K562 (cell line): ENCODE measurements at regions not wholly inside any gene's neighbourhood (a gene's known extent, or its start where the extent isn't known, plus 50 kb on each side); places are given as distances from the start of the nearest gene placed in this dataset.

Experiments used
- RBBP5 ChIP-seq: fragments of 200-600 bp; sonication (generic); IDR thresholded peaks from 2 replicates; pipeline ENCODE4 v1.6.1; 2012; ENCODE audit warnings: borderline replicate concordance, mild to moderate bottlenecking, low read length, control low read depth, inconsistent platforms; ENCODE audit not compliant: insufficient read depth, poor library complexity, severe bottlenecking
- SREBF1 ChIP-seq: fragments of 150-350 bp; IDR thresholded peaks from 2 replicates; pipeline ENCODE4 v1.6.1; 2014; ENCODE audit warnings: antibody characterized with exemption, low read depth, low read length, borderline replicate concordance
- TF ChIP-seq, protein P1 (sequence below), 2 experiments: IDR thresholded peaks; 2 replicates each; pipeline ENCODE4 v1.6.1; 2012; ENCODE audit warnings: improper control_type of control experiment in 2 of 2, low read depth in 2 of 2, low read length in 2 of 2, borderline replicate concordance in 1 of 2

DNA sequence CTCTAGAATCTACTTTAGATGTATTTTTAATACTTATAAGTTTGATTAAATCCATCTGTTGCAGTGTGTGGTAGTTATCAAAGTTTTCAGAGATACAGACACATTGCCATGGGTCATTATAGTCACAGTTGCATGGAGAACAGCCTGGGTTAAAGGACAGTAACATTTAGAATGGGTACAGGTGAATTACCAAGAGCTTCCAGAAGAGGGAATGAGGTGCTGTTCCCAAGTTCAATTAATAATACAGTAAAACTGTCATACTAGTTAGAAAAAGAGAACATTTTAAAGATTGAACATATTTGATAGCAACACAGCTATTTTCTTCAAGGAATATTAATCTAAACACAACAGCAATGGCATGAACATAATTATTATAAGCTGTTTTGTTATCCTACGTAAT lies 322.6 kb upstream of the SLC10A2 start:
- TF ChIP-seq, protein P1, sequence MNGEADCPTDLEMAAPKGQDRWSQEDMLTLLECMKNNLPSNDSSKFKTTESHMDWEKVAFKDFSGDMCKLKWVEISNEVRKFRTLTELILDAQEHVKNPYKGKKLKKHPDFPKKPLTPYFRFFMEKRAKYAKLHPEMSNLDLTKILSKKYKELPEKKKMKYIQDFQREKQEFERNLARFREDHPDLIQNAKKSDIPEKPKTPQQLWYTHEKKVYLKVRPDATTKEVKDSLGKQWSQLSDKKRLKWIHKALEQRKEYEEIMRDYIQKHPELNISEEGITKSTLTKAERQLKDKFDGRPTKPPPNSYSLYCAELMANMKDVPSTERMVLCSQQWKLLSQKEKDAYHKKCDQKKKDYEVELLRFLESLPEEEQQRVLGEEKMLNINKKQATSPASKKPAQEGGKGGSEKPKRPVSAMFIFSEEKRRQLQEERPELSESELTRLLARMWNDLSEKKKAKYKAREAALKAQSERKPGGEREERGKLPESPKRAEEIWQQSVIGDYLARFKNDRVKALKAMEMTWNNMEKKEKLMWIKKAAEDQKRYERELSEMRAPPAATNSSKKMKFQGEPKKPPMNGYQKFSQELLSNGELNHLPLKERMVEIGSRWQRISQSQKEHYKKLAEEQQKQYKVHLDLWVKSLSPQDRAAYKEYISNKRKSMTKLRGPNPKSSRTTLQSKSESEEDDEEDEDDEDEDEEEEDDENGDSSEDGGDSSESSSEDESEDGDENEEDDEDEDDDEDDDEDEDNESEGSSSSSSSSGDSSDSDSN (IDR thresholded peaks at IDR 0.05; ENCODE audit: borderline replicate concordance in 1 of 2, low read depth in 2 of 2, low read length in 2 of 2) = no peak
- TF ChIP-seq RBBP5 (no peak), SREBF1 (no peak)
